ENCODE measurements at regions not wholly inside any gene's neighbourhood (a gene's known extent, or its start where the extent isn't known, plus 50 kb on each side); places are given as distances from the start of the nearest gene placed in this dataset.

- no peak for DNase-seq (ENCODE audit: low spot score)
Observed at GRCh38 chr10:131425752-131426533, 114.4 kb upstream of the TCERG1L start.

- no peak for DNase-seq (ENCODE audit: low spot score)
Observed at GRCh38 chr10:131426534-131426898, 115.0 kb upstream of the TCERG1L start.

GRCh38 chr10:131427281-131427680 is 115.8 kb upstream of the TCERG1L start:
- no peak for DNase-seq (ENCODE audit: low spot score)

GRCh38 chr10:131427901-131428300 is 116.4 kb upstream of the TCERG1L start:
- no peak for DNase-seq (ENCODE audit: low spot score)

GRCh38 chr10:131429141-131429540 is 117.6 kb upstream of the TCERG1L start:
- DNase-seq (ENCODE audit: low spot score): no peak

DNA sequence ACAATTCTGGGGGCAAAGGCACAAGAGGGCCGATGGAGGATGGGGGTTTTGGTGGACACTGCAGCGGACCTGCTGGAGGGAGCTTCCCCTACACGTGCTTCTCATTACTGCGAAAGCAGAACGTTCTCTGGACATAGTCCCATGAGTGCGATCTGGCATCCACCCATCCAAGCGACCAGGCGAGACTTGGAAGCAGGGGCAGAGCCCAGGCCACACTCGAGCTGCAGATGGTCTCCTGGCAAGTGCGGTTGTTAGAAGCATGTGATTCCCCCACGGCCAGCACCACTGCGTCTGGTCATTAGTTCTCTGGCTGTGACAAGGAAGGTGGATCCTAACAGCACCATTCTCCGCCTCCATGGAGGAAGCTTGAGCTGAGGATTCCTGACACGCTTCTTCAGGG is 118.4 kb upstream of the TCERG1L start:
- no peak for DNase-seq (ENCODE audit: low spot score)

GRCh38 chr10:131430716-131431412 is 119.3 kb upstream of the TCERG1L start:
- DNase-seq (ENCODE audit: low spot score): no peak

DNA sequence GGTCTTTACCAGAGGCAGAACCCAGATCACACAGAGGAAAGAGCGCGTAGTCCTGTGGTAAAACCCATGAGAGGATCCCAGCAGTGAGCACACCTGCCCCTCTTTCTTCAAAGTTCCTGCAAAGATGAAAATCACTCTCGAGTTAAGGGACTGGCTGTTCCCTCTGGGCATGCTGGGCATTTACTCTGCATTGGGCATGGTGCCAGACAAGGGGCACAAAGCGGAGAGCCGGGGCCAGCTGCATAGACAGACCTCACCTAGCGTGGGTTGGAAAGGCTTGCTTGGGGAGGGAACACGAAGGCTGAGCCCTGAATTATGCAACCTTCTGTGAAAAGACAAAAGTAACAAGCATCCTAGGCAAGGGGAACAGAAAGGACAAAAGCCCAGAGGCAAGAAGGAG is 120.0 kb upstream of the TCERG1L start:
- no peak for DNase-seq (ENCODE audit: low spot score)

GRCh38 chr10:131431978-131432690 is 120.6 kb upstream of the TCERG1L start:
- no peak for DNase-seq (ENCODE audit: low spot score)

DNA sequence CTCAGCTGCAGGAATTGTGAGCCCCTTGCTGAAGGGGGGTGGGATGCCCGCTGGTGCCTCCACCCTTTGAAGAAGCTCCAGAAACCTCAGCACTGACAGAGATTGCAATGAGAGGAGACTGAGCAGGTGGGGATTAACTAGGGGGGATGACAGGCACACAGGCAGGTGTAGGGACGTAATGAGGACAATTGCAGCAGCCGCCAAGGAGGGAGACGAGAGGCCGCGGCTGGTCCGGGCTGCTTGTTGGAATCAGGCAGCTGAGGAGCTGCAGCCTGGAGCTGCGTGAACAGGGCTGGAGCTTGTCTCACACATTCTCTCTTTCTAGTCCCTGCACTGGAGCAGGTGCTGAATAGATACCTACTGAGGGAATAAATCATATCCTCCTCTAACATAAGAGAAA is 122.0 kb upstream of the TCERG1L start:
- no peak for DNase-seq (ENCODE audit: low spot score)

DNA sequence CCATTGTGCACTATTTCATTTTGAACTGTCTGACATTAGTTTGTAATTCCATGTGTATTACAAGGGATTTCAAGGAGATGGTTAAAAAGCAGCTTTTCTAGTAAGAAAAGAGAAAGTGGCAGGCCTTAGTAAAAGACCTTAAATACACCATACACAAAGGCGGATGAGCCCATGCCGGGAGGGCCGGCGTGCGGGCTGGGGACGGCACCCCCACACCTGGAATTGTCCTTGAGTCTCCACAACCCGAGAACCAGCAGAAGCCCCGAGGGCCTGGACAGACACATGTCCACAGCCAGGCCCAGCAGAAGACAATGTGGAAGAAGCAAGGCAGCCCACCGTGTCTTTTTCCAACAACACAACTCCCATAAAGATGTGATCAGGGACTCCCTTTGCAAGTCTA is 123.7 kb upstream of the TCERG1L start:
- DNase-seq (ENCODE audit: low spot score): no peak

- DNase-seq (ENCODE audit: low spot score): no peak
Observed at GRCh38 chr10:131435760-131436457, 124.4 kb upstream of the TCERG1L start.

DNA sequence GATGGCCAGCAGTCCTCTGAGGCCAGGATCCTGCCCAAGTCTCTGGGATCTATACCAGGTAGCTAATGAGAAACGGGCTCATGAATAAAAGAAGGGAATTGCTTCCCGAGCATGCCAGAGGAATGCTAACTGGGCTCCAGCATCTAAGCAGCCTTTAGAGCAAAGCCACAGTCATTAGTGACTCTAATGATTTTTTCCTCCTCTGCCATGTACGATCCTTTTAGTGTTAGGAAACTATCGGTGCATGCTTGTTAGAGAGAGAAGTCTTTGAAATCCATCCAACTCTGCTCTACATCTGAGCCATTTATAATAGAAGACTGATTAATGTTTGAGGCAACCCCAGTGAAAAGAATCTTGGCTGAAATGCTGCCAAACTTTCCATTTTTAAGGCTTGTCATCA is 124.9 kb upstream of the TCERG1L start:
- no peak for DNase-seq (ENCODE audit: low spot score)

- no peak for DNase-seq (ENCODE audit: low spot score)
Observed at GRCh38 chr10:131437556-131438475, 126.3 kb upstream of the TCERG1L start.

- no peak for DNase-seq (ENCODE audit: low spot score)
Observed at GRCh38 chr10:131438665-131439064, 127.1 kb upstream of the TCERG1L start.

DNA sequence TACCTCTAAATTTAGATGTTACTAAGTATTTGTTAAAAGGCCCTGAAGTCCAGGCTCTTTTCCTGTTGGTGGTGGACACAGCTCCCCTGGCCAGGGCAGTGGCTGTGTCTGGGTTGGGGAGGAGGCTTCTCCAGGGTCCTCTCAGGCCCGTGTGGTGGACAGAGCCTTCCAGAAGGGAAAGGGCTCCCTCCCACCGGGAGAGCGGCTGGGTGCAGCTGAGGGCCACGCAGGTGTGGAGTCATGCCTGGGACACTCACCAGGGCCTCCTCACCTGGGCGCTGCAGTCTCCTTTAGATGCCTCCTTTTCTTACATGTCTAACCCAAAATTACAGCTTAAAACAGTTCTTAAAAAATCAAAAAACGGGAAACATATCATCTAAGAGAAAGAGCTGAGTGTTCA is 128.2 kb upstream of the TCERG1L start:
- no peak for DNase-seq (ENCODE audit: low spot score)

GRCh38 chr10:131440405-131441360 is 129.2 kb upstream of the TCERG1L start:
- DNase-seq (ENCODE audit: low spot score): no peak

- no peak for DNase-seq (ENCODE audit: low spot score)
Observed at GRCh38 chr10:131442271-131442670, 130.8 kb upstream of the TCERG1L start.

- no peak for DNase-seq (ENCODE audit: low spot score)
Observed at GRCh38 chr10:131444286-131444685, 132.8 kb upstream of the TCERG1L start.

DNA sequence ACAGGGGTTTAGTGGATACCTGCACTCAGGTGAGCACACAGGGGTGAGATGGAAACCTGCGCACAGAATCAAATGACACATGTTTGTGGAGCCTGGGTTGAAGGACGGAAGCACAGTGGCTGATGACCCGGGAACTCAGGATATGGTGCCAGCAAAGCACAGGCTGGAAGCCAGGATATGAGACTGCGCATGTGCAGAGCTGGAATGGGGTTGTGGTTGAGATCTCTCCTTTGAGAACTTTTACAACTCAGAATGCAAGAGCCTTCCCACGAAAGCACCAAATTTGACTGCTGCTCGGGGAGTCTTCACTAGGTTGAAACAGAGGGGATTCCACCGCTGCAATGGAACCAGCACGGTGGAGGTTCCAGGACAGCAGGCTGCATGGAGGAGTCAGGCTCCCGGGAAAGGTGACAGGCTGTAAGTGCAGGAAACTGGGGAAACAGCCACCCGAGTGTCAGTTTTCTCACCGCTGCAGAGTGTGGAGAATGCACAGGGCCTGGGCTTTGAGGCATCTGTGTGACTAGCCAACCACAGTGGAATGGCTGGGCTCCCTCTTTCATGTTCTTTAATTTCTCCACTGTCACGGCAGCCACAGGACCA is 133.4 kb upstream of the TCERG1L start:
- no peak for DNase-seq (ENCODE audit: low spot score)

All from H4 (cell line).